HG03280 (cell line): ENCODE measurements at regions not wholly inside any gene's neighbourhood (a gene's known extent, or its start where the extent isn't known, plus 50 kb on each side); places are given as distances from the start of the nearest gene placed in this dataset.
"Not testable (repeated sequence)": the region's sequence is repeated elsewhere in the genome, so short reads cannot be mapped to it uniquely, and the experiment has no call there.

Experiments used
- ATAC-seq: cut with Tn5 transposase; IDR thresholded peaks from one replicate; pipeline ENCODE4 v1.9.1; 2021; ENCODE audit warnings: mild to moderate bottlenecking, moderate library complexity; ENCODE audit not compliant: unreplicated experiment

GRCh38 chr4:71081192-71081591, 87.7 kb downstream of the DCK start:
- ATAC-seq, result no peak

GRCh38 chr4:71093745-71094144, 100.3 kb downstream of the DCK start:
- no peak for ATAC-seq

- ATAC-seq, result no peak
These were observed 100.8 kb downstream of the DCK start for GRCh38 chr4:71094201-71094600.

GRCh38 chr4:71095141-71095540, 101.7 kb downstream of the DCK start:
- ATAC-seq, result no peak

GRCh38 chr4:71095545-71095944, 102.1 kb downstream of the DCK start:
- no peak for ATAC-seq

GRCh38 chr4:71107726-71108125, 114.3 kb downstream of the DCK start:
- ATAC-seq, result no peak

- ATAC-seq, result no peak
These were observed 117.0 kb downstream of the DCK start for GRCh38 chr4:71110499-71110898.

GRCh38 chr4:71111133-71111532, 117.7 kb downstream of the DCK start:
- ATAC-seq, result not testable (repeated sequence)

- no peak for ATAC-seq
These were observed 119.8 kb downstream of the DCK start for GRCh38 chr4:71113294-71113693.

GRCh38 chr4:71120831-71121524, 127.5 kb downstream of the DCK start:
- no peak for ATAC-seq

GRCh38 chr4:71123951-71124350, 130.5 kb downstream of the DCK start:
- ATAC-seq, result no peak

GRCh38 chr4:71125137-71125536, 131.7 kb downstream of the DCK start:
- no peak for ATAC-seq

GRCh38 chr4:71126719-71127118, 133.3 kb downstream of the DCK start:
- ATAC-seq, result no peak

- ATAC-seq, result no peak
These were observed 137.6 kb downstream of the DCK start for GRCh38 chr4:71130827-71131603.

GRCh38 chr4:71132486-71132885, 139.0 kb downstream of the DCK start:
- ATAC-seq, result no peak

- ATAC-seq, result no peak
These were observed 140.0 kb downstream of the DCK start for GRCh38 chr4:71133491-71133890.

GRCh38 chr4:71136071-71136470, 142.6 kb downstream of the DCK start:
- no peak for ATAC-seq

GRCh38 chr4:71138007-71138615, 144.7 kb downstream of the DCK start:
- no peak for ATAC-seq

- no peak for ATAC-seq
These were observed 147.1 kb downstream of the DCK start for GRCh38 chr4:71140563-71140962.

GRCh38 chr4:71141125-71141524, 147.7 kb downstream of the DCK start:
- ATAC-seq, result no peak

- ATAC-seq, result no peak
These were observed 153.8 kb downstream of the DCK start for GRCh38 chr4:71147261-71147660.

GRCh38 chr4:71148545-71148944, 155.1 kb downstream of the DCK start:
- ATAC-seq, result no peak
